IPS-20b (cell line): ENCODE measurements at regions not wholly inside any gene's neighbourhood (a gene's known extent, or its start where the extent isn't known, plus 50 kb on each side); places are given as distances from the start of the nearest gene placed in this dataset.
"Not testable (repeated sequence)": the region's sequence is repeated elsewhere in the genome, so short reads cannot be mapped to it uniquely, and the experiment has no call there.

Experiments
- H3K27ac ChIP-seq: one replicate; pipeline ENCODE4 v1.5.1; 2013; ENCODE audit warnings: low read length
- H3K27me3 ChIP-seq: 2 replicates; pipeline ENCODE4 v1.6.1; 2013; ENCODE audit warnings: mild to moderate bottlenecking, low read length, inconsistent platforms; ENCODE audit not compliant: insufficient read depth
- H3K36me3 ChIP-seq: 2 replicates; pipeline ENCODE4 v1.6.1; 2013; ENCODE audit warnings: low read depth, mild to moderate bottlenecking, inconsistent platforms, low read length, moderate library complexity; ENCODE audit not compliant: insufficient read depth
- H3K4me1 ChIP-seq: 2 replicates; pipeline ENCODE4 v1.6.1; 2013; ENCODE audit warnings: mild to moderate bottlenecking, control low read depth, inconsistent platforms, low read length, moderate library complexity; ENCODE audit not compliant: insufficient read depth
- H3K4me3 ChIP-seq: 2 replicates; pipeline ENCODE4 v1.5.1; 2013; ENCODE audit warnings: mild to moderate bottlenecking, low read length, inconsistent platforms
- H3K9ac ChIP-seq: 2 replicates; pipeline ENCODE4 v1.6.1; 2013; ENCODE audit warnings: low read depth, mild to moderate bottlenecking, inconsistent platforms, low read length, moderate library complexity
- H3K9me3 ChIP-seq: 2 replicates; pipeline ENCODE4 v1.6.1; 2013; ENCODE audit warnings: mild to moderate bottlenecking, low read depth, low read length, inconsistent platforms; ENCODE audit not compliant: insufficient read depth

DNA sequence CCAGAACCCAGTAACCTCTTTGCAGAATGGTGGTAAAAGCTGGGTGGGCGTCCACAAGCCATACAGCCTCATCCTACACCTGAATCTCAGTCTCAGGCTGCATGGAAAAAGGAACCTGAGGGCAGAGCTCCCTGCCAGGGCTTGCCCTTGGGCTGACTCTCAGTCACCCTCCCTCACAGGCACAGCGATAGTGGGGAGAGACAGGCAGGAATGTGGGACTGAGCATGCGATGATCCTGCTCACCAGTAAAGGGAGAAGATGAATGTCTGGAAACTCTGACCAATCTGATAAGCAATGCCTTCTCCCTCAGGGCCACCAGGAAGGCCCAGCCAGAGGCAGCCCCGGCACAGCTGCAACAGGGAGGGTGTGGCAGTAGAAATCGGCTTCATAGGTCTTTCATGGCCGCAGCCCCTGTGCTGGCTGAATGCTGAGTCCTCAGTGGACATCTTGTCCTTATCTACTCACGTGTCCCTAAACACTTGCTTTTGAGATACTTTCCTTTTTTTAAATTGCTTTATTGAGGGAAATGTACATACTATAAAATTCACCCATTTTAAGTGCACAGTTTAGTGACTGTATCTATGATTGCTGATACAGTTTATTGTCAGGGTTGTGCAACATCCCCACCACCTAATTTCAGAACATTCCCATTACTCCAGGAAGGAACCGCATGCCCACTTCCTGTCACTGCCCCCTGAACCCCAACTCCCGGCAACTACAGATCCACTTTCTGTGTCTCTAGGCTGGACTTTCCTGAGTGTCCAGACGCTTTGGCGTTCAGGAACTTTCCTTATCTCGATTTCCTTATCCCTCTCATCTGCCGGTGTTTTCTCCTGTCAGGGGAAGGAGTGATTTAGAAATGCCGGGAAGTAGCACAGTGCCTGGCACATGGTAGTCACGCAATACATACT lies 258.1 kb downstream of the PCNX1 start:
- Histone ChIP-seq H3K27ac (no peak overlapping the region), H3K4me3 (no peak overlapping the region), H3K4me1 (no peaks in the 10 kb centered on the region; the same call in 1 of the 2 replicates), H3K9me3 (peaks cover 5% of the 10 kb centered on the region; the same call in 1 of the 2 replicates), H3K9ac (no peak overlapping the region), H3K36me3 (no peaks in the 10 kb centered on the region), H3K27me3 (no peaks in the 10 kb centered on the region)

DNA sequence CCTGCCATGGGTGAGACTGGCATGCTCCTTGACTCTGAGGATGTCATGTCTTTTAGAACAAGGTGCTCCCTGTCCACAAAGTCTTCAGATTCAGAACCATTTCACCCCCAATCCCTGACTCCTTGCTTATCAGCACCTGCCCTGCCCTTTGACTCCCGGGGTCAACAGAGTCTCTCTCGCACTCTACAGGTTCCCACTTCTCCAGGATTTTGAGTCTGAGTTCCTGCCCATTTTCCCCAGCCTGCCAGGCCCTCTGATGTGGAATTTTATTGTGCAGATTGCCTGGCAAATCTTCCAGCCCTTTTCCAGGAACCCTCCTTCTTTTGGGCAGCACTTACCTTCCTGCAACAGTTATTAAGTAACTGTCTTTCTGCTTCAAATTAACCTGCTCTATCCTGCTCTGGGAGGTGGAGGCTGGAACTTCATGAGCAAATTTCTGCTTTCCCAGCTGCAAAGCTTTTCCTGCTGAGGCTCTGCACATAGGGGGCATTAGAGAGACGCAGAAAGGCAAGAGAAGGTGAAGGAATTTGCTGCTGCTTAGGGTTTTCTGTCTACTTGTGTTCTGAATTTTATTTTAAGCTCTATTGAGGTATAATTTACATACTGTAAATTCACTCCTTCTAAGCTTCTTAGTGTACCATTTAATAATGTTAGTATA lies 259.1 kb downstream of the PCNX1 start:
- Histone ChIP-seq H3K27ac (no peak overlapping the region), H3K27me3 (no peaks in the 10 kb centered on the region), H3K36me3 (no peaks in the 10 kb centered on the region), H3K4me3 (no peak overlapping the region), H3K9ac (no peak overlapping the region), H3K9me3 (no peaks in the 10 kb centered on the region), H3K4me1 (no peaks in the 10 kb centered on the region; the same call in 1 of the 2 replicates)

GRCh38 chr14:71167325-71167950 lies 260.2 kb downstream of the PCNX1 start:
- H3K4me3 ChIP-seq, H3K27me3 ChIP-seq, H3K4me1 ChIP-seq, H3K9me3 ChIP-seq, H3K27ac ChIP-seq, H3K9ac ChIP-seq, H3K36me3 ChIP-seq: not testable (repeated sequence)

GRCh38 chr14:71168161-71168560 lies 260.9 kb downstream of the PCNX1 start:
- not testable (repeated sequence) for H3K27ac ChIP-seq, H3K9ac ChIP-seq, H3K4me3 ChIP-seq, H3K4me1 ChIP-seq, H3K9me3 ChIP-seq, H3K27me3 ChIP-seq, H3K36me3 ChIP-seq

- Histone ChIP-seq H3K27me3 (no peaks in the 10 kb centered on the region), H3K4me3 (no peak overlapping the region), H3K9me3 (no peaks in the 10 kb centered on the region), H3K4me1 (no peaks in the 10 kb centered on the region; the same call in 1 of the 2 replicates), H3K27ac (no peak overlapping the region), H3K36me3 (no peaks in the 10 kb centered on the region), H3K9ac (no peak overlapping the region)
These were observed 261.5 kb downstream of the PCNX1 start for GRCh38 chr14:71168564-71169427.

DNA sequence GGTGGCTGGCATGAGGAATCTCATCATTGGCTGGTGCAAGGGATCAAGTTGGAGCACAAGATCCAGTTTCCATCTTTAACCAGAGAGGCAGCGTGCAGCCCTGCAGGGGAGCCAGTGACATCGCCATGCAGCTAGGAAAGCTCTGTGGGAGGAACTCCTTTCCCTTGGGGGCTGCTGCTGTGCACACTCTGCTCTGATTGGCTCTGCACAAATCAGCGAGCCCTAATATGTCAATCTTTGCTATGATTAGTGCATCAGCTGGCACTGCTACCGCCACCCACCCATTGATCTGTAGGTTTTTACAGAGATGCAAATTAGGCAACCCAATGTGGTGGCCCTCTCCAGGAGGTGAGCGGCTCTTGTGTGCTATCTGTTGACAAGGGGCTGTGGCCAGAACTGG lies 262.6 kb downstream of the PCNX1 start:
- Histone ChIP-seq H3K4me3 (no peak overlapping the region), H3K27me3 (no peaks in the 10 kb centered on the region), H3K4me1 (no peaks in the 10 kb centered on the region; the same call in 1 of the 2 replicates)

GRCh38 chr14:71175491-71175890 lies 268.2 kb downstream of the PCNX1 start:
- Histone ChIP-seq H3K9me3 (no peaks in the 10 kb centered on the region), H3K27me3 (no peaks in the 10 kb centered on the region), H3K27ac (no peak overlapping the region), H3K9ac (no peak overlapping the region), H3K36me3 (no peaks in the 10 kb centered on the region), H3K4me3 (no peak overlapping the region), H3K4me1 (no peaks in the 10 kb centered on the region)

More for the DNA sequence above, 262.6 kb downstream of the PCNX1 start:
- Histone ChIP-seq H3K9ac (no peak overlapping the region), H3K36me3 (no peaks in the 10 kb centered on the region), H3K27ac (no peak overlapping the region), H3K9me3 (no peaks in the 10 kb centered on the region)

- H3K27me3 ChIP-seq, result no peaks in the 10 kb centered on the region
- H3K9me3 ChIP-seq, result no peaks in the 10 kb centered on the region
- no peaks in the 10 kb centered on the region for H3K4me1 ChIP-seq
- H3K36me3 ChIP-seq, result no peaks in the 10 kb centered on the region
- H3K4me3 ChIP-seq, result no peak overlapping the region
- H3K9ac ChIP-seq, result no peak overlapping the region
- no peak overlapping the region for H3K27ac ChIP-seq
These were observed 271.8 kb downstream of the PCNX1 start for GRCh38 chr14:71179066-71179465.

DNA sequence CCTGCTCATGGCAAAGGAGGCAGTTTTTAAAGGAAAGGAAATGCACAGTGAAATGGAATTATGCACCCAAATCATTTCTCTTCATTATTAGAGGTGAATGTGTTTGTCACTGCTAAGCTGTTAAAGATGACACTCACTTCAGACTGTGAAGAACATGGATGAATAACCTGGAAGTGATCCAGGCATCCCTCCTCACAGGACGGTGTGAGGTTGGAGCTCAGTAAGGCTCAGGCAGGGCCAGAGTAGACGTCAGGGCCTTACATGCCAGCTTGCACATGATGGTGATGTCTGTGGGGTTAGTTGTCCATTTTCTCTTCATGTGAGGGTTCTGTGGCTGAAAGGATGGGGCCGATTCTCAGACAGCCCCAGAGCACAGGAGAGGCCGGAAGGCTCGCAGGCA lies 273.1 kb downstream of the PCNX1 start:
- H3K9me3 ChIP-seq, result no peaks in the 10 kb centered on the region; the same call in 1 of the 2 replicates
- H3K27me3 ChIP-seq, result no peaks in the 10 kb centered on the region
- no peaks in the 10 kb centered on the region for H3K4me1 ChIP-seq
- H3K27ac ChIP-seq, result no peak overlapping the region
- H3K36me3 ChIP-seq, result no peaks in the 10 kb centered on the region
- H3K9ac ChIP-seq, result no peak overlapping the region
- H3K4me3 ChIP-seq, result no peak overlapping the region

- no peak overlapping the region for H3K9ac ChIP-seq
- no peaks in the 10 kb centered on the region for H3K4me1 ChIP-seq
- no peak overlapping the region for H3K4me3 ChIP-seq
- H3K9me3 ChIP-seq, result no peaks in the 10 kb centered on the region; the same call in 1 of the 2 replicates
- no peak overlapping the region for H3K27ac ChIP-seq
- no peaks in the 10 kb centered on the region for H3K27me3 ChIP-seq
- no peaks in the 10 kb centered on the region for H3K36me3 ChIP-seq
These were observed 274.1 kb downstream of the PCNX1 start for GRCh38 chr14:71181215-71182003.
